Activated naive CD8-positive, alpha-beta T cell treated with anti-CD3 and anti-CD28 coated beads for 36 hours (primary cell): ENCODE measurements at regions not wholly inside any gene's neighbourhood (a gene's known extent, or its start where the extent isn't known, plus 50 kb on each side); places are given as distances from the start of the nearest gene placed in this dataset.

Experiments
- DNase-seq: peaks from one replicate; pipeline ENCODE4 v3.0.0; 2021
- H3K27ac Mint-ChIP-seq: one replicate; pipeline ENCODE4 v1.8.0; 2022; ENCODE audit warnings: mild to moderate bottlenecking, moderate library complexity, mixed read lengths
- H3K27me3 Mint-ChIP-seq: one replicate; pipeline ENCODE4 v1.8.0; 2022; ENCODE audit warnings: mild to moderate bottlenecking, mixed read lengths
- H3K36me3 Mint-ChIP-seq: one replicate; pipeline ENCODE4 v1.8.0; 2021; ENCODE audit warnings: mild to moderate bottlenecking, mixed read lengths
- H3K4me1 Mint-ChIP-seq: one replicate; pipeline ENCODE4 v1.8.0; 2021; ENCODE audit warnings: mixed read lengths
- H3K4me3 Mint-ChIP-seq: one replicate; pipeline ENCODE4 v1.8.0; 2022; ENCODE audit warnings: mild to moderate bottlenecking, moderate library complexity, mixed read lengths
- H3K9me3 Mint-ChIP-seq: one replicate; pipeline ENCODE4 v1.8.0; 2022; ENCODE audit warnings: mixed read lengths

- no peaks in the 10 kb centered on the region for H3K4me1 Mint-ChIP-seq
- H3K4me3 Mint-ChIP-seq: no peak overlapping the region
- H3K27ac Mint-ChIP-seq: no peak overlapping the region
- H3K9me3 Mint-ChIP-seq: peaks cover 21% of the 10 kb centered on the region
- no peaks in the 10 kb centered on the region for H3K27me3 Mint-ChIP-seq
- DNase-seq: no peak
- no peaks in the 10 kb centered on the region for H3K36me3 Mint-ChIP-seq
Observed at GRCh38 chr11:70796648-70797227, 398.4 kb downstream of the CTTN start.

- Mint-ChIP-seq H3K4me3 (no peak overlapping the region), H3K9me3 (peaks cover 13% of the 10 kb centered on the region), H3K4me1 (no peaks in the 10 kb centered on the region), H3K27me3 (peaks cover under 1% of the 10 kb centered on the region), H3K36me3 (no peaks in the 10 kb centered on the region), H3K27ac (no peak overlapping the region)
- no peak for DNase-seq
Observed at GRCh38 chr11:70798296-70798695, 400.0 kb downstream of the CTTN start.

DNA sequence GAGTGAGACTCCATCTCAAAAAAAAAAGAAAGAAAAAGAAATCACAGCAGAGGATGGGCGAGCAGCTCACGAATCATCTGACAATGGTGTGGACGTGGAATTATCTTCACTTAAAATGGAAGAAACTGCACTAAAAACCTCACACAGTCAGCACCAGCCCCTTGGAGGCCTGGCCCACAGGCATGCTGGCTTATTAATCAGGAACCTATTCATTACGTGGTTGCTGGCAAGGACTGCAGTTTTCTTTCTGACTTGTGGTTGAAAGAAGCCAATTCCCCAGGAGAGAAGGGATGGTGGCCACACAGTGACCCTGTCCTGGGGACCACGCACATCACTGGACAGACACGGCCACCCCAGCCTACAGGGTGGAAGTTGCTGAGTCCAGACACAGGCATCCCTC is 401.1 kb downstream of the CTTN start:
- no peak for DNase-seq
- Mint-ChIP-seq H3K36me3 (no peaks in the 10 kb centered on the region), H3K4me1 (peaks cover under 1% of the 10 kb centered on the region), H3K27ac (no peak overlapping the region), H3K9me3 (peaks cover 6% of the 10 kb centered on the region), H3K27me3 (peaks cover 9% of the 10 kb centered on the region), H3K4me3 (no peak overlapping the region)

- no peaks in the 10 kb centered on the region for H3K9me3 Mint-ChIP-seq
- peaks cover 11% of the 10 kb centered on the region for H3K27me3 Mint-ChIP-seq
- H3K36me3 Mint-ChIP-seq: no peaks in the 10 kb centered on the region
- H3K27ac Mint-ChIP-seq: no peak overlapping the region
- no peak overlapping the region for H3K4me3 Mint-ChIP-seq
- H3K4me1 Mint-ChIP-seq: peaks cover 1% of the 10 kb centered on the region
- DNase-seq: no peak
Observed at GRCh38 chr11:70802185-70802584, 403.9 kb downstream of the CTTN start.

GRCh38 chr11:70804139-70804837 is 406.0 kb downstream of the CTTN start:
- H3K4me1 Mint-ChIP-seq: peaks cover 1% of the 10 kb centered on the region
- H3K27me3 Mint-ChIP-seq: peaks cover 11% of the 10 kb centered on the region
- H3K36me3 Mint-ChIP-seq: no peaks in the 10 kb centered on the region
- DNase-seq: no peak
- no peak overlapping the region for H3K4me3 Mint-ChIP-seq
- no peak overlapping the region for H3K27ac Mint-ChIP-seq
- no peaks in the 10 kb centered on the region for H3K9me3 Mint-ChIP-seq

GRCh38 chr11:70805243-70805642 is 406.9 kb downstream of the CTTN start:
- DNase-seq: no peak
- peaks cover 11% of the 10 kb centered on the region for H3K27me3 Mint-ChIP-seq
- no peak overlapping the region for H3K27ac Mint-ChIP-seq
- peaks cover 1% of the 10 kb centered on the region for H3K4me1 Mint-ChIP-seq
- H3K9me3 Mint-ChIP-seq: no peaks in the 10 kb centered on the region
- no peak overlapping the region for H3K4me3 Mint-ChIP-seq
- no peaks in the 10 kb centered on the region for H3K36me3 Mint-ChIP-seq

- no peak overlapping the region for H3K27ac Mint-ChIP-seq
- no peaks in the 10 kb centered on the region for H3K36me3 Mint-ChIP-seq
- DNase-seq: no peak
- H3K4me1 Mint-ChIP-seq: peaks cover 1% of the 10 kb centered on the region
- no peak overlapping the region for H3K4me3 Mint-ChIP-seq
- H3K9me3 Mint-ChIP-seq: no peaks in the 10 kb centered on the region
- peaks cover 11% of the 10 kb centered on the region for H3K27me3 Mint-ChIP-seq
Observed at GRCh38 chr11:70805971-70806370, 407.6 kb downstream of the CTTN start.

- Mint-ChIP-seq H3K4me3 (no peak overlapping the region), H3K36me3 (no peaks in the 10 kb centered on the region), H3K9me3 (no peaks in the 10 kb centered on the region), H3K4me1 (peaks cover 1% of the 10 kb centered on the region), H3K27me3 (peaks cover 11% of the 10 kb centered on the region), H3K27ac (no peak overlapping the region)
- DNase-seq: no peak
Observed at GRCh38 chr11:70806461-70807194, 408.3 kb downstream of the CTTN start.

- H3K4me3 Mint-ChIP-seq: no peak overlapping the region
- peaks cover 1% of the 10 kb centered on the region for H3K4me1 Mint-ChIP-seq
- peaks cover 11% of the 10 kb centered on the region for H3K27me3 Mint-ChIP-seq
- no peak for DNase-seq
- H3K27ac Mint-ChIP-seq: no peak overlapping the region
- H3K9me3 Mint-ChIP-seq: no peaks in the 10 kb centered on the region
- H3K36me3 Mint-ChIP-seq: no peaks in the 10 kb centered on the region
Observed at GRCh38 chr11:70807195-70807543, 408.8 kb downstream of the CTTN start.

DNA sequence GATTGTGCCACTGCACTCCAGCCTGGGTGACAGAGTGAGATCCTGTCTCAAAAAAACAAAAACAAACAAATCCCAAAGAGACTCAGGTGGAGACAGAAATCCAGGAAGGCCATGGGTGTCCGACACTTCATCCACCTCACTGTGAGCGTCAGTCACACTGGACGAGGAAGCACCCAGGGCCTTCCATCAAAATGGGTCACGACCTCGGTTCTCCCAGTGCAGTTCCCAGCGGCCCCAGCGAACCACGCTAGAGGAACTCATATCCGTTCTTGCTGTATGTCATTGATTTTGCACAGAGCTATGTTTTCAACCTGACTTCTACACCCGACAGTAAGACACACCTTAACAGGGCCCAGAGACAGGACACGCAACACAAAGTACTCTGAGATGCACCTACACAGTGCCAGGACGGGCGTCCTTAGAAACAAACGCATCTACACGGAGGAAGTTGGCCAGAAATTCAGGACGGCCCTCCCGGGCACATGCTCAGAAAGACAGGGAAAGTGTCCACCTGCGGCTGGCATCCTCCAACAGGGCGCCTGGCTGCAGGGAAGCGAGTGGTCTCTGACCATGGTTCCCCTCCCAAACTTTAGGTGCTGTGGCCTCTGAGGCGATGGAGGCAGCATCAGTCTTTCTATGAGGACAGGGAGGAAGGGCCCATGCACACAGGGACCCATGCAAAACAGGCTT is 410.5 kb downstream of the CTTN start:
- peaks cover 8% of the 10 kb centered on the region for H3K27me3 Mint-ChIP-seq
- no peak overlapping the region for H3K27ac Mint-ChIP-seq
- no peak overlapping the region for H3K4me3 Mint-ChIP-seq
- H3K4me1 Mint-ChIP-seq: peaks cover 1% of the 10 kb centered on the region
- H3K36me3 Mint-ChIP-seq: no peaks in the 10 kb centered on the region
- no peaks in the 10 kb centered on the region for H3K9me3 Mint-ChIP-seq
- no peak for DNase-seq

DNA sequence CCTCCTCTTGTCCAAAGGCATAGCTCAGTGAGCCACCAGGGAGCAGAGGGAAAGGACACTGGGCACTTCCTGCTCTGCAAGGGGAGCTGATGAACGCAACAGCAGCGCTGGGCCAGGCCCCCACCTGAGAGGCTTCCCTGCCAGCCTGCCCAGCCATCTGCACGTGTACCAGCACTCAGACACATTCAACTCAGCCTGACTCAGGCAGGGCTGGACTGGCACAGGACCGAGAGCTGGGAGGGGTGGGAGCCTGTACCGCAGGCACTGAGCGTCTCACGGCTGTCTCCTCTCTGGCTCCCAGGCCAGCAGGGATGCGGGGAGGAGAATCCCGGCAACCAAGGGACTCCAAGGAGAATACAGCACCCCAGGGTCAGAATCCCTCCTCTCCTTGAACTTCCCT is 411.8 kb downstream of the CTTN start:
- no peak for DNase-seq
- Mint-ChIP-seq H3K27me3 (no peaks in the 10 kb centered on the region), H3K36me3 (no peaks in the 10 kb centered on the region), H3K4me3 (no peak overlapping the region), H3K27ac (no peak overlapping the region), H3K4me1 (no peaks in the 10 kb centered on the region), H3K9me3 (no peaks in the 10 kb centered on the region)

DNA sequence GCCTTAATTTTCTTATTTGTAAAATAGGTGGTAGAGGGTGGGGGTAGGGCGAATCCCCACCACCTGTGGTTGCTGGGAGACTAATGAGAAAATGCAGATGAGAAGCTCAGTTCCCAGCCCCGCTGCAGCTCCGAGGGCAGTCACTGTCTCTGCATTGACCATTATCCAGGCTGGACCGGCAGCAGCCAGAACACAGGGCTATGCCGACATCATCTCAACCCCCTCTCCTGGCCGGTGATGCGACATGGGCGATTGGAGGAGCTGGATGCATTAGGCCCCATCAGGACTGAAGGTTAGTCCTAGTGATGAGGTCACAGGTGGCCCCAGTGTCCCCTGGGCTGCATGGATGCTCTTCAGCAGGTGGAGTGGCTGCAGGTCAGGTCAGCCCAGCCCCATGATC is 412.4 kb downstream of the CTTN start:
- no peak overlapping the region for H3K4me3 Mint-ChIP-seq
- no peak for DNase-seq
- H3K27me3 Mint-ChIP-seq: no peaks in the 10 kb centered on the region
- no peak overlapping the region for H3K27ac Mint-ChIP-seq
- no peaks in the 10 kb centered on the region for H3K36me3 Mint-ChIP-seq
- H3K9me3 Mint-ChIP-seq: no peaks in the 10 kb centered on the region
- no peaks in the 10 kb centered on the region for H3K4me1 Mint-ChIP-seq

GRCh38 chr11:70811483-70811882 is 413.2 kb downstream of the CTTN start:
- DNase-seq: no peak
- no peaks in the 10 kb centered on the region for H3K36me3 Mint-ChIP-seq
- H3K27me3 Mint-ChIP-seq: no peaks in the 10 kb centered on the region
- H3K4me1 Mint-ChIP-seq: no peaks in the 10 kb centered on the region
- H3K27ac Mint-ChIP-seq: no peak overlapping the region
- no peaks in the 10 kb centered on the region for H3K9me3 Mint-ChIP-seq
- no peak overlapping the region for H3K4me3 Mint-ChIP-seq

- Mint-ChIP-seq H3K36me3 (no peaks in the 10 kb centered on the region), H3K9me3 (no peaks in the 10 kb centered on the region), H3K4me1 (no peaks in the 10 kb centered on the region), H3K4me3 (no peak overlapping the region), H3K27me3 (no peaks in the 10 kb centered on the region), H3K27ac (no peak overlapping the region)
- no peak for DNase-seq
Observed at GRCh38 chr11:70811915-70812314, 413.6 kb downstream of the CTTN start.

- Mint-ChIP-seq H3K36me3 (no peaks in the 10 kb centered on the region), H3K9me3 (no peaks in the 10 kb centered on the region), H3K27me3 (no peaks in the 10 kb centered on the region), H3K4me1 (no peaks in the 10 kb centered on the region), H3K27ac (no peak overlapping the region), H3K4me3 (no peak overlapping the region)
- DNase-seq: no peak
Observed at GRCh38 chr11:70812472-70812871, 414.1 kb downstream of the CTTN start.
